ENCODE measurements at regions not wholly inside any gene's neighbourhood (a gene's known extent, or its start where the extent isn't known, plus 50 kb on each side); places are given as distances from the start of the nearest gene placed in this dataset.

- CTCF ChIA-PET (ENCODE audit: partially characterized antibody), result no interaction called here
- 93% methylated on average over 4 of the region's 4 CpGs; no CpG with 5 or more reads in 1 of the 2 experiments for WGBS, 2 experiments (ENCODE audit: extremely low coverage in 1 of 2, insufficient coverage in 1 of 2, insufficient read length in 1 of 2, insufficient replicate concordance in 2 of 2, low coverage in 1 of 2, low lambda C conversion rate in 2 of 2, missing lambda C conversion rate in 1 of 2)
- TF ChIP-seq YY1 (IDR thresholded peaks at IDR 0.05; ENCODE audit: low read depth, low read length) (no peak), BACH1 (IDR thresholded peaks at IDR 0.05; ENCODE audit: low read length) (no peak), RXRA (IDR thresholded peaks at IDR 0.05; ENCODE audit: insufficient read depth, low read depth, low read length) (no peak), EZH2 (IDR thresholded peaks at IDR 0.05; ENCODE audit: low read depth, low read length, severe bottlenecking) (no peak), TAF1 (IDR thresholded peaks at IDR 0.05; ENCODE audit: low read depth, low read length) (no peak), SUZ12 (IDR thresholded peaks at IDR 0.05; ENCODE audit: low read length) (no peak), MAFK (IDR thresholded peaks at IDR 0.05; ENCODE audit: low read depth, low read length) (no peak), CHD2 (IDR thresholded peaks at IDR 0.05; ENCODE audit: low read length) (no peak), SP4 (IDR thresholded peaks at IDR 0.05; ENCODE audit: low read length) (no peak), KDM5A (IDR thresholded peaks at IDR 0.05; ENCODE audit: low read length) (no peak), TEAD4 (IDR thresholded peaks at IDR 0.05; ENCODE audit: low read depth, low read length) (no peak), ZNF274 (IDR thresholded peaks at IDR 0.05; ENCODE audit: borderline replicate concordance, extremely low read depth, low read length) (no peak), TCF12 (IDR thresholded peaks at IDR 0.05; ENCODE audit: low read depth, low read length) (no peak), JUND (IDR thresholded peaks at IDR 0.05; ENCODE audit: low read length) (no peak), BRCA1 (IDR thresholded peaks at IDR 0.05; ENCODE audit: low read depth, low read length) (no peak), CEBPB (IDR thresholded peaks at IDR 0.05; ENCODE audit: low read depth, low read length) (no peak), JUN (IDR thresholded peaks at IDR 0.05; ENCODE audit: low read depth, low read length) (no peak), CBX8 (IDR thresholded peaks at IDR 0.05; ENCODE audit: borderline replicate concordance, low read depth, low read length) (no peak)
Observed at GRCh38 chr18:30545393-30545792, 497.1 kb downstream of the DSC3 start.

More at GRCh38 chr18:30545393-30545792, 497.1 kb downstream of the DSC3 start:
- DNase-seq (ENCODE audit: low read depth in 1 of 2, low spot score in 2 of 2) (no peak), FAIRE-seq (no peak)
- Histone ChIP-seq H2BK5ac (ENCODE audit: low read depth, low read length) (no peak overlapping the region), H3K18ac (ENCODE audit: extremely low read depth, low read length) (no peak overlapping the region), H3K23ac (ENCODE audit: insufficient read length) (no peak overlapping the region), H3K9ac (replicated peaks in 1 of 4; ENCODE audit: extremely low read depth in 1 of 4, low read depth in 3 of 4, low read length in 3 of 4) (no peak overlapping the region), H3K79me1 (ENCODE audit: low read depth, low read length) (no peaks in the 10 kb centered on the region), H2BK15ac (ENCODE audit: low read length) (no peak overlapping the region), H2AK5ac (ENCODE audit: low read depth, low read length) (no peak overlapping the region), H2AFZ (ENCODE audit: low read length) (no peak overlapping the region), H2BK20ac (ENCODE audit: low read length) (no peak overlapping the region), H3K4me1 (replicated peaks in 1 of 4; ENCODE audit: control insufficient read depth in 3 of 4, insufficient read depth in 4 of 4, low read length in 3 of 4) (no peaks in the 10 kb centered on the region), H3K56ac (replicated peaks; ENCODE audit: insufficient read length, low read depth, low read length) (no peak overlapping the region), H4K91ac (replicated peaks; ENCODE audit: insufficient read length, low read length) (no peak overlapping the region), H4K8ac (ENCODE audit: extremely low read depth, insufficient read depth, low read length) (no peak overlapping the region), H3K23me2 (ENCODE audit: low read depth, low read length) (no peaks in the 10 kb centered on the region), H3K27me3 (replicated peaks in 1 of 4; ENCODE audit: control insufficient read depth in 3 of 4, extremely low read depth in 1 of 4, insufficient read depth in 3 of 4, low read length in 3 of 4) (no peaks in the 10 kb centered on the region), H2BK120ac (replicated peaks; ENCODE audit: low read depth, low read length) (no peak overlapping the region), H3K4ac (replicated peaks; ENCODE audit: insufficient read length, low read depth, low read length) (no peak overlapping the region), H2BK12ac (ENCODE audit: low read depth, low read length) (no peak overlapping the region), H3K4me3 (ENCODE audit: extremely low read depth in 1 of 4, insufficient read depth in 2 of 4, low read depth in 3 of 4, low read length in 4 of 4) (no peak overlapping the region), H3K36me3 (ENCODE audit: control insufficient read depth in 2 of 4, insufficient read depth in 4 of 4, low read length in 3 of 4) (no peaks in the 10 kb centered on the region), H3K4me2 (ENCODE audit: insufficient read depth in 1 of 2, low read depth in 2 of 2, low read length in 2 of 2) (no peak overlapping the region), H3K9me3 (ENCODE audit: insufficient read depth in 2 of 2, low read depth in 1 of 2, low read length in 1 of 2) (no peaks in the 10 kb centered on the region), H3K27ac (ENCODE audit: low read depth, low read length) (no peak overlapping the region), H4K5ac (ENCODE audit: insufficient read length, low read depth, low read length) (no peak overlapping the region), H4K20me1 (replicated peaks in 1 of 2; ENCODE audit: control insufficient read depth in 1 of 2, insufficient read depth in 2 of 2, low read length in 2 of 2) (no peaks in the 10 kb centered on the region), H3K79me2 (ENCODE audit: control insufficient read depth in 1 of 2, insufficient read depth in 2 of 2, low read length in 2 of 2) (no peaks in the 10 kb centered on the region), H3K14ac (ENCODE audit: insufficient read length) (no peak overlapping the region)
- POLR2A ChIA-PET (ENCODE audit: partially characterized antibody), result no interaction called here
